DOHH2 (cell line): ENCODE measurements at regions not wholly inside any gene's neighbourhood (a gene's known extent, or its start where the extent isn't known, plus 50 kb on each side); places are given as distances from the start of the nearest gene placed in this dataset.

ENCODE experiments used
- EZH2phosphoT487 ChIP-seq: fragments of 200-600 bp; sonication (generic); IDR thresholded peaks from 2 replicates; pipeline ENCODE4 v1.6.1; 2017; ENCODE audit warnings: borderline replicate concordance, mild to moderate bottlenecking, antibody characterized with exemption, low read length, moderate library complexity, mixed read lengths
- TF ChIP-seq, protein P1 (sequence below): fragments of 200-600 bp; sonication (generic); IDR thresholded peaks from one replicate; pipeline ENCODE4 v1.5.1; 2014; ENCODE audit warnings: antibody characterized with exemption, mild to moderate bottlenecking, low read depth, low read length; ENCODE audit not compliant: poor library complexity, severe bottlenecking

DNA sequence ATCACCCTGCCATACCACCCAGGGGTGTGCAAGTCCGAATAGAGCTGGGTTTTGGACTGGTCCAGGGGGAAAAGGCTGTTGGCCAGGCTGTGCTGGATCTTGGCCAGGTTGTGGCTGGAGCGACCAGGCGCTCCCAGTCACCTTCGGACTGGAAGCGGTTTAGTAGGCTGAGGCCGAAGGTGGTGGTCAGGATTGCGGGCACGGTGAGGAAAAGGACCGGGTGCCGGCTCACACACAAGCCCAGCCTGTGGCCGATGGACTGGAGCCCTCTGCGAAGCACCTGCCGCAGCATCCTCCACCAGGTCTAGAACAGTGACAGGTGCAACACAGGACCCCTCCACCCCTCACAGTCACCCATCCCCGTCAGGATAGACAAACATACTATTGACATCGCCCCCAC is 590.6 kb upstream of the PTCHD4 start:
- TF ChIP-seq, protein P1, sequence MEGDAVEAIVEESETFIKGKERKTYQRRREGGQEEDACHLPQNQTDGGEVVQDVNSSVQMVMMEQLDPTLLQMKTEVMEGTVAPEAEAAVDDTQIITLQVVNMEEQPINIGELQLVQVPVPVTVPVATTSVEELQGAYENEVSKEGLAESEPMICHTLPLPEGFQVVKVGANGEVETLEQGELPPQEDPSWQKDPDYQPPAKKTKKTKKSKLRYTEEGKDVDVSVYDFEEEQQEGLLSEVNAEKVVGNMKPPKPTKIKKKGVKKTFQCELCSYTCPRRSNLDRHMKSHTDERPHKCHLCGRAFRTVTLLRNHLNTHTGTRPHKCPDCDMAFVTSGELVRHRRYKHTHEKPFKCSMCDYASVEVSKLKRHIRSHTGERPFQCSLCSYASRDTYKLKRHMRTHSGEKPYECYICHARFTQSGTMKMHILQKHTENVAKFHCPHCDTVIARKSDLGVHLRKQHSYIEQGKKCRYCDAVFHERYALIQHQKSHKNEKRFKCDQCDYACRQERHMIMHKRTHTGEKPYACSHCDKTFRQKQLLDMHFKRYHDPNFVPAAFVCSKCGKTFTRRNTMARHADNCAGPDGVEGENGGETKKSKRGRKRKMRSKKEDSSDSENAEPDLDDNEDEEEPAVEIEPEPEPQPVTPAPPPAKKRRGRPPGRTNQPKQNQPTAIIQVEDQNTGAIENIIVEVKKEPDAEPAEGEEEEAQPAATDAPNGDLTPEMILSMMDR, result no peak
- no peak for TF ChIP-seq EZH2phosphoT487
